WTC11 (cell line): ENCODE measurements at regions not wholly inside any gene's neighbourhood (a gene's known extent, or its start where the extent isn't known, plus 50 kb on each side); places are given as distances from the start of the nearest gene placed in this dataset.

ENCODE experiments used
- ATAC-seq: fragments of 200-7000 bp; cut with Tn5 transposase; 2 replicates; pipeline ENCODE4 v1.10.0; 2021; ENCODE audit warnings: mild to moderate bottlenecking, moderate library complexity
- CTCF ChIA-PET: fragments of 300-600 bp; sonication (Branson Sonifier 250); formaldehyde crosslinking; loops from one replicate; lab custom pipeline; 2021; ENCODE audit warnings: antibody characterized with exemption; lab: Charles Lee
- POLR2A ChIA-PET: fragments of 350-600 bp; sonication (Branson Sonifier 250); formaldehyde crosslinking; loops from one replicate; lab custom pipeline; 2021; ENCODE audit warnings: antibody characterized with exemption; lab: Charles Lee
- DNase-seq: peaks from one replicate; pipeline ENCODE4 v3.0.0; 2021; ENCODE audit warnings: low spot score
- H3K27ac Mint-ChIP-seq: 2 replicates; pipeline ENCODE4 v1.8.0; 2021; ENCODE audit warnings: mixed read lengths
- H3K27me3 Mint-ChIP-seq: 2 replicates; pipeline ENCODE4 v1.8.0; 2021; ENCODE audit warnings: low read depth, mild to moderate bottlenecking, moderate library complexity, mixed read lengths
- H3K36me3 Mint-ChIP-seq: 2 replicates; pipeline ENCODE4 v1.8.0; 2021; ENCODE audit warnings: mixed read lengths
- H3K4me1 Mint-ChIP-seq: 2 replicates; pipeline ENCODE4 v1.8.0; 2022; ENCODE audit warnings: mixed read lengths
- H3K4me3 Mint-ChIP-seq: 2 replicates; pipeline ENCODE4 v1.8.0; 2021; ENCODE audit warnings: mild to moderate bottlenecking, moderate library complexity, mixed read lengths
- H3K9me3 Mint-ChIP-seq: 2 replicates; pipeline ENCODE4 v1.8.0; 2021; ENCODE audit warnings: mixed read lengths
- CREB1 ChIP-seq: sonication (generic); formaldehyde crosslinking; IDR thresholded peaks from 2 replicates; pipeline ENCODE4 v1.8.0; 2023; ENCODE audit warnings: mild to moderate bottlenecking, missing genetic modification reagents
- E2F4 ChIP-seq: sonication (generic); formaldehyde crosslinking; IDR thresholded peaks from 2 replicates; pipeline ENCODE4 v1.8.1; 2022; ENCODE audit warnings: low read depth, mild to moderate bottlenecking, moderate library complexity, missing genetic modification reagents, borderline replicate concordance
- EMX1 ChIP-seq: fragments of 250-450 bp; sonication (Bioruptor Pico); IDR thresholded peaks from 2 replicates; pipeline ENCODE4 v1.8.0; 2021; ENCODE audit warnings: mild to moderate bottlenecking
- FOXJ3 ChIP-seq: sonication (generic); formaldehyde crosslinking; IDR thresholded peaks from 2 replicates; pipeline ENCODE4 v1.9.0; 2021; ENCODE audit warnings: missing genetic modification reagents, mild to moderate bottlenecking, borderline replicate concordance
- GABPB1 ChIP-seq: sonication (generic); formaldehyde crosslinking; IDR thresholded peaks from 2 replicates; pipeline ENCODE4 v1.8.1; 2023; ENCODE audit warnings: mild to moderate bottlenecking, missing genetic modification reagents
- GTF2I ChIP-seq: fragments of 250-450 bp; sonication (Bioruptor Pico); conservative IDR thresholded peaks from 2 replicates; pipeline ENCODE4 v1.4.0; 2021; ENCODE audit warnings: mild to moderate bottlenecking
- NFYB ChIP-seq: sonication (generic); formaldehyde crosslinking; conservative IDR thresholded peaks from 2 replicates; pipeline ENCODE4 v1.8.0; 2022; ENCODE audit warnings: low read depth, missing genetic modification reagents
- PRRX2 ChIP-seq: fragments of 250-450 bp; sonication (Bioruptor Pico); IDR thresholded peaks from 2 replicates; pipeline ENCODE4 v1.8.0; 2021; ENCODE audit warnings: mild to moderate bottlenecking
- SMAD3 ChIP-seq: sonication (generic); formaldehyde crosslinking; IDR thresholded peaks from 2 replicates; pipeline ENCODE4 v1.8.0; 2022; ENCODE audit warnings: missing genetic modification reagents, mild to moderate bottlenecking, borderline replicate concordance
- SP1 ChIP-seq: sonication (generic); formaldehyde crosslinking; conservative IDR thresholded peaks from 2 replicates; pipeline ENCODE4 v1.8.1; 2022; ENCODE audit warnings: missing genetic modification reagents
- TEAD1 ChIP-seq: sonication (generic); formaldehyde crosslinking; IDR thresholded peaks from 2 replicates; pipeline ENCODE4 v1.8.0; 2022; ENCODE audit warnings: mild to moderate bottlenecking, missing genetic modification reagents
- TP53 ChIP-seq: sonication (generic); formaldehyde crosslinking; IDR thresholded peaks from 2 replicates; pipeline ENCODE4 v1.8.1; 2023; ENCODE audit warnings: mild to moderate bottlenecking, missing genetic modification reagents
- ZNF671 ChIP-seq: fragments of 250-450 bp; sonication (Bioruptor Pico); IDR thresholded peaks from 2 replicates; pipeline ENCODE4 v1.8.0; 2021; ENCODE audit warnings: mild to moderate bottlenecking
- TF ChIP-seq, protein P1 (sequence below): fragments of 250-450 bp; sonication (Bioruptor Pico); IDR thresholded peaks from 2 replicates; pipeline ENCODE4 v2.1.2; 2022; ENCODE audit warnings: mild to moderate bottlenecking, moderate library complexity
- TF ChIP-seq, protein P2 (sequence below): fragments of 250-450 bp; sonication (Bioruptor Pico); IDR thresholded peaks from 2 replicates; pipeline ENCODE4 v1.9.0; 2021; ENCODE audit warnings: mild to moderate bottlenecking
- TF ChIP-seq, protein P3 (sequence below): sonication (generic); formaldehyde crosslinking; IDR thresholded peaks from 2 replicates; pipeline ENCODE4 v1.8.0; 2022; ENCODE audit warnings: missing genetic modification reagents
- TF ChIP-seq, protein P4 (sequence below): sonication (generic); formaldehyde crosslinking; IDR thresholded peaks from 2 replicates; pipeline ENCODE4 v1.8.0; 2023; ENCODE audit warnings: missing genetic modification reagents, mild to moderate bottlenecking, borderline replicate concordance
- TF ChIP-seq, protein P5 (sequence below): fragments of 250-450 bp; sonication (Bioruptor Pico); conservative IDR thresholded peaks from 2 replicates; pipeline ENCODE4 v1.9.0; 2021; ENCODE audit warnings: mild to moderate bottlenecking

- TF ChIP-seq, protein P1, sequence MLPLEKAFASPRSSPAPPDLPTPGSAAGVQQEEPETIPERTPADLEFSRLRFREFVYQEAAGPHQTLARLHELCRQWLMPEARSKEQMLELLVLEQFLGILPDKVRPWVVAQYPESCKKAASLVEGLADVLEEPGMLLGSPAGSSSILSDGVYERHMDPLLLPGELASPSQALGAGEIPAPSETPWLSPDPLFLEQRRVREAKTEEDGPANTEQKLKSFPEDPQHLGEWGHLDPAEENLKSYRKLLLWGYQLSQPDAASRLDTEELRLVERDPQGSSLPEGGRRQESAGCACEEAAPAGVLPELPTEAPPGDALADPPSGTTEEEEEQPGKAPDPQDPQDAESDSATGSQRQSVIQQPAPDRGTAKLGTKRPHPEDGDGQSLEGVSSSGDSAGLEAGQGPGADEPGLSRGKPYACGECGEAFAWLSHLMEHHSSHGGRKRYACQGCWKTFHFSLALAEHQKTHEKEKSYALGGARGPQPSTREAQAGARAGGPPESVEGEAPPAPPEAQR (CRISPR knock-in tag), result no peak
- TF ChIP-seq TP53 (no peak), FOXJ3 (CRISPR knock-in tag) (no peak), SP1 (no peak)
- TF ChIP-seq, all 79 proteins: peak for 0
These were observed 462.2 kb upstream of the SUCLG2 start (continued) for GRCh38 chr3:68116580-68116979.

- no peaks in the 10 kb centered on the region for H3K4me1 Mint-ChIP-seq
- ATAC-seq (no peak), DNase-seq (no peak)
- H3K27ac Mint-ChIP-seq, result no peak overlapping the region
- TF ChIP-seq TEAD1 (CRISPR knock-in tag) (no peak), SMAD3 (CRISPR knock-in tag) (no peak), CREB1 (CRISPR knock-in tag) (no peak), EMX1 (CRISPR knock-in tag) (no peak)
- TF ChIP-seq, protein P2, sequence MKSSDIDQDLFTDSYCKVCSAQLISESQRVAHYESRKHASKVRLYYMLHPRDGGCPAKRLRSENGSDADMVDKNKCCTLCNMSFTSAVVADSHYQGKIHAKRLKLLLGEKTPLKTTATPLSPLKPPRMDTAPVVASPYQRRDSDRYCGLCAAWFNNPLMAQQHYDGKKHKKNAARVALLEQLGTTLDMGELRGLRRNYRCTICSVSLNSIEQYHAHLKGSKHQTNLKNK (CRISPR knock-in tag), result no peak
- H3K27me3 Mint-ChIP-seq, result no peaks in the 10 kb centered on the region
- peaks cover 23% of the 10 kb centered on the region for H3K9me3 Mint-ChIP-seq
- peaks cover 3% of the 10 kb centered on the region; the same call in 1 of the 2 replicates for H3K36me3 Mint-ChIP-seq
- H3K4me3 Mint-ChIP-seq, result no peak overlapping the region
- ChIA-PET POLR2A (no interaction called here), CTCF (no interaction called here)
These were observed 449.4 kb upstream of the SUCLG2 start for GRCh38 chr3:68103811-68104210.

DNA sequence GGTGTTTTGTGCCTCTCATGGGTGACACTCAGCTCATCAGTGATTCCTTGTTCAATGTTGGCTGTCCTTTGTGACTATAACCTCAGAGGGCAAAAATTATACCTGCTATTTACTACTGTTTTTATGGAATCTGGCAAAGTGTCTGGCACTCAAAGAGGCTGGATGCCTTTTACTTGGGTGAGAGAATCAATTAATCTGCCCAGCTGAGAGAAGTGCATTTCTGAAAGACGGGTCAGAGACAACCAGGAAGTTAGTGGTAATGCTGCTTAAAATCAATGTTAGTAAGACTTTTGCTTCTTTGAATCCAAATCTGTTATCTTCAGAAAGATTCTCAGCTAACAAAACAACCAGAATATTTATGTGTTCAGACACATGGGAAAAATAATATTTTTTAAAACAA, 436.2 kb upstream of the SUCLG2 start:
- ATAC-seq (no peak), DNase-seq (no peak)
- ChIA-PET CTCF (no interaction called here), POLR2A (no interaction called here)
- no peaks in the 10 kb centered on the region for H3K36me3 Mint-ChIP-seq
- H3K9me3 Mint-ChIP-seq, result no peaks in the 10 kb centered on the region
- H3K27me3 Mint-ChIP-seq, result no peaks in the 10 kb centered on the region
- no peaks in the 10 kb centered on the region for H3K4me1 Mint-ChIP-seq
- no peak overlapping the region for H3K4me3 Mint-ChIP-seq
- no peak overlapping the region for H3K27ac Mint-ChIP-seq
- TF ChIP-seq NFYB (CRISPR knock-in tag), result no peak
- no peak for TF ChIP-seq PRRX2 (CRISPR knock-in tag)
- TF ChIP-seq, protein P3, sequence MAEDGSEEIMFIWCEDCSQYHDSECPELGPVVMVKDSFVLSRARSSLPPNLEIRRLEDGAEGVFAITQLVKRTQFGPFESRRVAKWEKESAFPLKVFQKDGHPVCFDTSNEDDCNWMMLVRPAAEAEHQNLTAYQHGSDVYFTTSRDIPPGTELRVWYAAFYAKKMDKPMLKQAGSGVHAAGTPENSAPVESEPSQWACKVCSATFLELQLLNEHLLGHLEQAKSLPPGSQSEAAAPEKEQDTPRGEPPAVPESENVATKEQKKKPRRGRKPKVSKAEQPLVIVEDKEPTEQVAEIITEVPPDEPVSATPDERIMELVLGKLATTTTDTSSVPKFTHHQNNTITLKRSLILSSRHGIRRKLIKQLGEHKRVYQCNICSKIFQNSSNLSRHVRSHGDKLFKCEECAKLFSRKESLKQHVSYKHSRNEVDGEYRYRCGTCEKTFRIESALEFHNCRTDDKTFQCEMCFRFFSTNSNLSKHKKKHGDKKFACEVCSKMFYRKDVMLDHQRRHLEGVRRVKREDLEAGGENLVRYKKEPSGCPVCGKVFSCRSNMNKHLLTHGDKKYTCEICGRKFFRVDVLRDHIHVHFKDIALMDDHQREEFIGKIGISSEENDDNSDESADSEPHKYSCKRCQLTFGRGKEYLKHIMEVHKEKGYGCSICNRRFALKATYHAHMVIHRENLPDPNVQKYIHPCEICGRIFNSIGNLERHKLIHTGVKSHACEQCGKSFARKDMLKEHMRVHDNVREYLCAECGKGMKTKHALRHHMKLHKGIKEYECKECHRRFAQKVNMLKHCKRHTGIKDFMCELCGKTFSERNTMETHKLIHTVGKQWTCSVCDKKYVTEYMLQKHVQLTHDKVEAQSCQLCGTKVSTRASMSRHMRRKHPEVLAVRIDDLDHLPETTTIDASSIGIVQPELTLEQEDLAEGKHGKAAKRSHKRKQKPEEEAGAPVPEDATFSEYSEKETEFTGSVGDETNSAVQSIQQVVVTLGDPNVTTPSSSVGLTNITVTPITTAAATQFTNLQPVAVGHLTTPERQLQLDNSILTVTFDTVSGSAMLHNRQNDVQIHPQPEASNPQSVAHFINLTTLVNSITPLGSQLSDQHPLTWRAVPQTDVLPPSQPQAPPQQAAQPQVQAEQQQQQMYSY (CRISPR knock-in tag), result no peak
- TF ChIP-seq ZNF671, result no peak
- TF ChIP-seq, protein P4, sequence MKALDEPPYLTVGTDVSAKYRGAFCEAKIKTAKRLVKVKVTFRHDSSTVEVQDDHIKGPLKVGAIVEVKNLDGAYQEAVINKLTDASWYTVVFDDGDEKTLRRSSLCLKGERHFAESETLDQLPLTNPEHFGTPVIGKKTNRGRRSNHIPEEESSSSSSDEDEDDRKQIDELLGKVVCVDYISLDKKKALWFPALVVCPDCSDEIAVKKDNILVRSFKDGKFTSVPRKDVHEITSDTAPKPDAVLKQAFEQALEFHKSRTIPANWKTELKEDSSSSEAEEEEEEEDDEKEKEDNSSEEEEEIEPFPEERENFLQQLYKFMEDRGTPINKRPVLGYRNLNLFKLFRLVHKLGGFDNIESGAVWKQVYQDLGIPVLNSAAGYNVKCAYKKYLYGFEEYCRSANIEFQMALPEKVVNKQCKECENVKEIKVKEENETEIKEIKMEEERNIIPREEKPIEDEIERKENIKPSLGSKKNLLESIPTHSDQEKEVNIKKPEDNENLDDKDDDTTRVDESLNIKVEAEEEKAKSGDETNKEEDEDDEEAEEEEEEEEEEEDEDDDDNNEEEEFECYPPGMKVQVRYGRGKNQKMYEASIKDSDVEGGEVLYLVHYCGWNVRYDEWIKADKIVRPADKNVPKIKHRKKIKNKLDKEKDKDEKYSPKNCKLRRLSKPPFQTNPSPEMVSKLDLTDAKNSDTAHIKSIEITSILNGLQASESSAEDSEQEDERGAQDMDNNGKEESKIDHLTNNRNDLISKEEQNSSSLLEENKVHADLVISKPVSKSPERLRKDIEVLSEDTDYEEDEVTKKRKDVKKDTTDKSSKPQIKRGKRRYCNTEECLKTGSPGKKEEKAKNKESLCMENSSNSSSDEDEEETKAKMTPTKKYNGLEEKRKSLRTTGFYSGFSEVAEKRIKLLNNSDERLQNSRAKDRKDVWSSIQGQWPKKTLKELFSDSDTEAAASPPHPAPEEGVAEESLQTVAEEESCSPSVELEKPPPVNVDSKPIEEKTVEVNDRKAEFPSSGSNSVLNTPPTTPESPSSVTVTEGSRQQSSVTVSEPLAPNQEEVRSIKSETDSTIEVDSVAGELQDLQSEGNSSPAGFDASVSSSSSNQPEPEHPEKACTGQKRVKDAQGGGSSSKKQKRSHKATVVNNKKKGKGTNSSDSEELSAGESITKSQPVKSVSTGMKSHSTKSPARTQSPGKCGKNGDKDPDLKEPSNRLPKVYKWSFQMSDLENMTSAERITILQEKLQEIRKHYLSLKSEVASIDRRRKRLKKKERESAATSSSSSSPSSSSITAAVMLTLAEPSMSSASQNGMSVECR (CRISPR knock-in tag), result no peak
- TF ChIP-seq E2F4 (CRISPR knock-in tag), result no peak
- TF ChIP-seq EMX1 (CRISPR knock-in tag), result no peak
- no peak for TF ChIP-seq CREB1 (CRISPR knock-in tag)
- TF ChIP-seq GTF2I, result no peak
- TF ChIP-seq, protein P5, sequence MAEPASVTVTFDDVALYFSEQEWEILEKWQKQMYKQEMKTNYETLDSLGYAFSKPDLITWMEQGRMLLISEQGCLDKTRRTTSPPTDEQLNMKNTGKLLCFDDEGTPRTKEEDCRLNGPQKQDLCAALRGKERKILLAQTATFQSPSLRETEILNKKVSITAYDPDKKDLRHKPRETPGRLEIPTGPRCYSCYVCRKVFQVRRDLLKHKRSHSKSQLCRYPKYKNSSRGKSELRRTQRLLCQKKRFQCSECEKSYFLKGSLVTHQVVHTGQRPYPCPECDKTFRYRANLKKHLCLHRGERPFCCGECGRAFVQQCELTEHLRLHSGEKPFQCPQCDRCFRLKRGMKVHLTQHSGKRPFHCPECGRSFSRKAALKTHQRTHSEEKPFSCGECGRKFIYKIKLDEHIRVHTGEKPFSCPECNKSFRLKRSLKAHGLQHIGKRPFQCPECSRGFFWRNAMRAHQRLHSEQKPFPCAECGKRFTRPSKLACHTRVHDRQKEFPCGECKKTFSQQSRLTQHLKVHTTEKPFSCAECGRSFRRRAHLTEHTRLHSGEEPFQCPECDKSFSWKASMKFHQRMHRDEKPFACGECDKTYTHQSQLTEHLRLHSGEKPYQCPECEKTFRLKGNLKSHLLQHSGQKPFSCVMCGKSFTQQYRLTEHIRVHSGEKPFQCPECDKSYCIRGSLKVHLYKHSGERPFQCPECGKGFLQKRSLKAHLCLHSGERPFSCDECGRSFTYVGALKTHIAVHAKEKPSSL (CRISPR knock-in tag), result no peak
- TF ChIP-seq, protein P1 (CRISPR knock-in tag), result no peak
- TF ChIP-seq GABPB1 (CRISPR knock-in tag), result no peak
- TF ChIP-seq, protein P2 (CRISPR knock-in tag), result no peak
